GM12878 (cell line): ENCODE measurements at regions not wholly inside any gene's neighbourhood (a gene's known extent, or its start where the extent isn't known, plus 50 kb on each side); places are given as distances from the start of the nearest gene placed in this dataset.

Experiments used
- ATAC-seq: fragments of 200-7000 bp; cut with Tn5 transposase; 3 replicates; pipeline ENCODE4 v1.9.1; 2020; ENCODE audit warnings: mild to moderate bottlenecking, moderate library complexity
- BruUV-seq: library from RNA; stranded (reverse); fragments of 400-500 nt; replicated peaks from 2 replicates; lab custom pipeline; 2021; lab: Mats Ljungman, UMichigan
- CTCF ChIA-PET: fragments of 300-600 bp; sonication (Branson Sonifier 250); formaldehyde crosslinking; extraction: SDS; loops from one replicate; lab custom pipeline; 2021; ENCODE audit warnings: inconsistent platforms; lab: Yijun Ruan, JAX
- POLR2A ChIA-PET: fragments of 350-600 bp; formaldehyde crosslinking; extraction: SDS; loops from one replicate; lab custom pipeline; 2021; ENCODE audit warnings: inconsistent platforms; lab: Charles Lee
- RAD21 ChIA-PET: fragments of 300-600 bp; sonication (Branson Sonifier 250); formaldehyde crosslinking; loops from one replicate; lab custom pipeline; 2023; ENCODE audit warnings: antibody characterized with exemption; ENCODE audit not compliant: unreplicated experiment; lab: Charles Lee
- SMC1A ChIA-PET: fragments of 300-600 bp; sonication (Branson Sonifier 250); formaldehyde crosslinking; loops from one replicate; lab custom pipeline; 2023; ENCODE audit not compliant: unreplicated experiment, uncharacterized antibody; lab: Charles Lee
- DNase-seq: peaks from one replicate; pipeline ENCODE4 v3.0.0-alpha.2; 2011; ENCODE audit warnings: low read depth, low spot score
- FAIRE-seq: peaks from 3 replicates; lab custom pipeline; 2011; peaks lifted over from hg19 to GRCh38; lab: Jason Lieb, UNC
- H2AFZ ChIP-seq: 2 replicates; pipeline ENCODE4 v1.6.0; 2011; ENCODE audit warnings: low read depth, low read length, control low read depth; ENCODE audit not compliant: control insufficient read depth
- H3K27ac ChIP-seq: 2 replicates; pipeline ENCODE4 v1.5.1; 2011; ENCODE audit warnings: control low read depth; ENCODE audit not compliant: control insufficient read depth, insufficient read depth
- H3K27me3 ChIP-seq, 2 experiments: replicated peaks in 1 of 2; 2 replicates each; pipeline versions ENCODE4 v1.6.0 to v1.6.1; 2011; ENCODE audit warnings: low read length in 1 of 2; ENCODE audit not compliant: control insufficient read depth in 2 of 2, insufficient read depth in 2 of 2
- H3K36me3 ChIP-seq, 2 experiments: 2 replicates each; pipeline ENCODE4 v1.5.1; 2011; ENCODE audit warnings: low read length in 1 of 2; ENCODE audit not compliant: control insufficient read depth in 2 of 2, insufficient read depth in 2 of 2
- H3K4me1 ChIP-seq: 2 replicates; pipeline ENCODE4 v1.6.1; 2011; ENCODE audit warnings: mild to moderate bottlenecking, low read length, moderate library complexity, mixed read lengths; ENCODE audit not compliant: control insufficient read depth, insufficient read depth
- H3K4me2 ChIP-seq: 2 replicates; pipeline ENCODE4 v1.6.0; 2011; ENCODE audit warnings: control low read depth; ENCODE audit not compliant: control insufficient read depth, insufficient read depth
- H3K4me3 ChIP-seq: fragments of 200-600 bp; sonication (generic); 2 replicates; pipeline ENCODE4 v1.5.1; 2016
- H3K79me2 ChIP-seq: 2 replicates; pipeline ENCODE4 v1.6.0; 2011; ENCODE audit warnings: low read length; ENCODE audit not compliant: control insufficient read depth, insufficient read depth
- H3K9ac ChIP-seq: 2 replicates; pipeline ENCODE4 v1.8.0; 2011; ENCODE audit warnings: low read length, control low read depth, mixed read lengths; ENCODE audit not compliant: control insufficient read depth, insufficient read depth
- H3K9me3 ChIP-seq: replicated peaks from 3 replicates; pipeline ENCODE4 v1.5.1; 2011; ENCODE audit warnings: mild to moderate bottlenecking, low read length; ENCODE audit not compliant: control insufficient read depth, insufficient read depth
- H4K20me1 ChIP-seq: 2 replicates; pipeline ENCODE4 v1.6.0; 2011; ENCODE audit not compliant: control insufficient read depth, insufficient read depth
- BCLAF1 ChIP-seq: fragments of 450-650 bp; IDR thresholded peaks from 2 replicates; pipeline ENCODE4 v1.6.1; 2017; ENCODE audit warnings: antibody characterized with exemption, mild to moderate bottlenecking, moderate library complexity
- ESRRA ChIP-seq: IDR thresholded peaks from 2 replicates; pipeline ENCODE4 v1.6.1; 2012; ENCODE audit warnings: mild to moderate bottlenecking, low read length, improper control_type of control experiment
- KDM1A ChIP-seq: fragments of 200-600 bp; sonication (generic); IDR thresholded peaks from 2 replicates; pipeline ENCODE4 v1.6.1; 2016; ENCODE audit warnings: borderline replicate concordance
- RELB ChIP-seq: fragments of 450-650 bp; IDR thresholded peaks from 2 replicates; pipeline ENCODE4 v1.6.1; 2017; ENCODE audit warnings: low read depth, mild to moderate bottlenecking, moderate library complexity
- SIN3A ChIP-seq: IDR thresholded peaks from 2 replicates; pipeline ENCODE4 v1.6.1; 2012; ENCODE audit warnings: low read depth, low read length, improper control_type of control experiment
- SMARCA5 ChIP-seq: fragments of 450-650 bp; IDR thresholded peaks from 2 replicates; pipeline ENCODE4 v1.6.1; 2017; ENCODE audit warnings: mild to moderate bottlenecking
- ZNF384 ChIP-seq: IDR thresholded peaks from 2 replicates; pipeline ENCODE4 v1.6.1; 2012; ENCODE audit warnings: low read depth, mild to moderate bottlenecking, low read length, improper control_type of control experiment, borderline replicate concordance
- WGBS: methylation state at CpG from one replicate; pipeline ENCODE4 v1.1.6; 2016; ENCODE audit warnings: low lambda C conversion rate; ENCODE audit not compliant: insufficient replicate concordance, insufficient coverage; ENCODE audit errors: missing lambda C conversion rate; 5-methylcytosine and 5-hydroxymethylcytosine counted together
- in situ Hi-C: fragments of 300-500 bp; cut with MboI; formaldehyde crosslinking; loops from 9 replicates; pipeline ENCODE4 v1.14.3; 2018; ENCODE audit warnings: mixed read lengths
- intact Hi-C: fragments of 100-400 bp; cut with micrococcal nuclease; formaldehyde crosslinking; loops from one replicate; pipeline ENCODE4 v1.14.2; 2022; ENCODE audit not compliant: unreplicated experiment

- POLR2A ChIA-PET: no interaction called here
These were observed 104.9 kb upstream of the C14orf180 start for GRCh38 chr14:104474495-104475213.

More at GRCh38 chr14:104474495-104475213, 104.9 kb upstream of the C14orf180 start:
- TF ChIP-seq BCLAF1: no peak
- no peak for TF ChIP-seq SIN3A
- TF ChIP-seq RELB: no peak
- no peak for TF ChIP-seq SMARCA5
- TF ChIP-seq ESRRA: no peak
- no peak for TF ChIP-seq ZNF384
- no peak for TF ChIP-seq KDM1A
- H3K36me3 ChIP-seq: no peaks in the 10 kb centered on the region
- peaks cover 0 to 2% of the 10 kb centered on the region in 2 experiments; a peak in 1 of 4 replicates for H3K27me3 ChIP-seq
- WGBS: 41% methylated on average over 18 of the region's 18 CpGs
- H3K9me3 ChIP-seq: no peaks in the 10 kb centered on the region
- no peak overlapping the region for H3K4me3 ChIP-seq
- H3K4me2 ChIP-seq: no peak overlapping the region
- intact Hi-C loops: no loop called here
- in situ Hi-C loops: no loop called here
- no peak overlapping the region for H3K27ac ChIP-seq
- no peaks in the 10 kb centered on the region for H3K4me1 ChIP-seq
- DNase-seq: no peak
- H3K9ac ChIP-seq: no peak overlapping the region
- no peak overlapping the region for H2AFZ ChIP-seq
- no peak for FAIRE-seq
- no peaks in the 10 kb centered on the region for H3K79me2 ChIP-seq
- ChIA-PET RAD21 (no interaction called here), SMC1A (no interaction called here), CTCF (no interaction called here)
- BruUV-seq: no TSS peak
- no peaks in the 10 kb centered on the region for H4K20me1 ChIP-seq
- no peak for ATAC-seq
